ENCODE measurements at regions not wholly inside any gene's neighbourhood (a gene's known extent, or its start where the extent isn't known, plus 50 kb on each side); places are given as distances from the start of the nearest gene placed in this dataset.

GRCh38 chr5:104237586-104237985, 675.0 kb upstream of the NUDT12 start:
- TF ChIP-seq POLR2A (IDR thresholded peaks at IDR 0.05) (no peak), CTCF (IDR thresholded peaks at IDR 0.05) (no peak), POLR2AphosphoS5 (IDR thresholded peaks at IDR 0.05) (no peak), EP300 (IDR thresholded peaks at IDR 0.05) (no peak)

Measured in stomach (tissue), 4 donors.